DND-41 (cell line): ENCODE measurements at regions not wholly inside any gene's neighbourhood (a gene's known extent, or its start where the extent isn't known, plus 50 kb on each side); places are given as distances from the start of the nearest gene placed in this dataset.

Experiments
- EZH2 ChIP-seq: IDR thresholded peaks from 3 replicates; pipeline ENCODE4 v1.6.1; 2012; ENCODE audit warnings: borderline replicate concordance, low read depth, mild to moderate bottlenecking, moderate library complexity, low read length, inconsistent platforms; ENCODE audit not compliant: severe bottlenecking
- TF ChIP-seq, protein P1 (sequence below): IDR thresholded peaks from 2 replicates; pipeline ENCODE4 v1.5.1; 2012; ENCODE audit warnings: borderline replicate concordance, low read length, moderate library complexity, mild to moderate bottlenecking; ENCODE audit not compliant: poor library complexity, severe bottlenecking; ENCODE audit errors: extremely low read depth

DNA sequence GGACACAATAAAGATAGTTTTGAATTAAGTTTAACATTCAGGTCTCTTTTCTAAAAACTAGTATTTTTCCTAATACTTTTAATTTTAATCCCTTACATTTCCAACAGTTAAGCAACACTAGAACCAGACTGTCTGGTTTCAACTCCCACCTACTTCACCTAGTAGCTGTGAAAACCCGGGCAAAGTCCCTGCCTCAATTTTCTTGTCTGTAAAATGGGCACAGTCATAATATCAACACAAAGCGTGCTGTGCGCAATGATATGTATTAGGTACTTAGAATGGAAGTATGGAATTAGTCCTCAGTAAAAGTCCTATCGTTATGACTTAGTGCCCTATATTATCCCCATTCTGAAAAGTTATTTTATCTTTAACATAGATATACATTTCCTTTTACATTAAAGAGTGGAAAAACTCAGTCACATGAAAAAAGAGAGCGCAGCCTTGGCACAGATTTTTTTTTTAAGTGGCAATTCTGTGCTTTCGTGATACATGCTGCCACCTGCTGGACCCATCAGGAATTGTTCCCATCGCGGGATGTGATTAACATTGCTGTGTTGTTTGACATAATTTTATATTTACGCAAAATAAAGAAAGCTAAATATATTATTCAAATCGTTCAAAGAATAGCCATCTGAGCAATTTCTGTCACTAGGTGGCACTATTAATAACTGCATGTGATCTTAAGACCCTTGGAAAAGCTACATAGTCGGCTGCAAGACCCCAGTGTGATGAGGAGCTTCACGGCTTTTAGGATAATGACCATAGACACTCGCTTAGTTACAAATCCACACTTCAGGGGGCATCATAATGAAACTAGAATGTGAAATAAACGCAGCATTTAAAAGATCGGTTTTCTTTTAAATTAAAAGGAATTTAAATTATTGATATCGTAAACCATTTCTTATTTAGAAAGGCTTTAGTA, 59.9 kb downstream of the LIG4 start:
- TF ChIP-seq, protein P1, sequence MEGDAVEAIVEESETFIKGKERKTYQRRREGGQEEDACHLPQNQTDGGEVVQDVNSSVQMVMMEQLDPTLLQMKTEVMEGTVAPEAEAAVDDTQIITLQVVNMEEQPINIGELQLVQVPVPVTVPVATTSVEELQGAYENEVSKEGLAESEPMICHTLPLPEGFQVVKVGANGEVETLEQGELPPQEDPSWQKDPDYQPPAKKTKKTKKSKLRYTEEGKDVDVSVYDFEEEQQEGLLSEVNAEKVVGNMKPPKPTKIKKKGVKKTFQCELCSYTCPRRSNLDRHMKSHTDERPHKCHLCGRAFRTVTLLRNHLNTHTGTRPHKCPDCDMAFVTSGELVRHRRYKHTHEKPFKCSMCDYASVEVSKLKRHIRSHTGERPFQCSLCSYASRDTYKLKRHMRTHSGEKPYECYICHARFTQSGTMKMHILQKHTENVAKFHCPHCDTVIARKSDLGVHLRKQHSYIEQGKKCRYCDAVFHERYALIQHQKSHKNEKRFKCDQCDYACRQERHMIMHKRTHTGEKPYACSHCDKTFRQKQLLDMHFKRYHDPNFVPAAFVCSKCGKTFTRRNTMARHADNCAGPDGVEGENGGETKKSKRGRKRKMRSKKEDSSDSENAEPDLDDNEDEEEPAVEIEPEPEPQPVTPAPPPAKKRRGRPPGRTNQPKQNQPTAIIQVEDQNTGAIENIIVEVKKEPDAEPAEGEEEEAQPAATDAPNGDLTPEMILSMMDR = peak; percentile 86
- no peak for TF ChIP-seq EZH2
